Right renal cortex interstitium (tissue), 3 donors: ENCODE measurements at regions not wholly inside any gene's neighbourhood (a gene's known extent, or its start where the extent isn't known, plus 50 kb on each side); places are given as distances from the start of the nearest gene placed in this dataset.

Source experiments
- DNase-seq, 3 donors: peaks; one replicate each; pipeline ENCODE4 v3.0.0-alpha.2; 2013; ENCODE audit warnings: low read depth in 3 of 3, low spot score in 2 of 3

- no peak for DNase-seq
Observed at GRCh38 chr16:6548507-6548906, 784.1 kb upstream of the RBFOX1 start.

GRCh38 chr16:6547131-6547530 is 785.5 kb upstream of the RBFOX1 start:
- no peak for DNase-seq

DNA sequence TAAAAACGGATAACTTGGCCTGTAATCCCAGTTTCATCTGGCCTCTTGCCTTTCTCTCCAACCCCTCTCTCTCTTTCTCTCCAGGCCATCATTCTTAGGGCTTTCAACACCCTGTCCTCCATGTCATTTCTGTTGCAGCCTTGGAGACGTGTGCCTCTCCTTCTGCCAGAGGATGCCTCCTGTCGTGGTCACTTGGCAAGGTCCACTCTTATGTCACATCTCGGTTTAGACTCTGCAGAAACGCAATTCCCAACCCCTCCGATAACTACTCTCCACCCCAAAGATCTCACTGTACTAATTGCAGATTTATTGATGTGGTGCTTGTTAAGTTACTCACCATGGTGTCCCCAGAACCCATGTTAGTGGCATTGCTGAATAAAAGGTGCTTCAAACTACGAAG is 787.3 kb upstream of the RBFOX1 start:
- DNase-seq: no peak

- no peak for DNase-seq
Observed at GRCh38 chr16:6541267-6541666, 791.4 kb upstream of the RBFOX1 start.

DNA sequence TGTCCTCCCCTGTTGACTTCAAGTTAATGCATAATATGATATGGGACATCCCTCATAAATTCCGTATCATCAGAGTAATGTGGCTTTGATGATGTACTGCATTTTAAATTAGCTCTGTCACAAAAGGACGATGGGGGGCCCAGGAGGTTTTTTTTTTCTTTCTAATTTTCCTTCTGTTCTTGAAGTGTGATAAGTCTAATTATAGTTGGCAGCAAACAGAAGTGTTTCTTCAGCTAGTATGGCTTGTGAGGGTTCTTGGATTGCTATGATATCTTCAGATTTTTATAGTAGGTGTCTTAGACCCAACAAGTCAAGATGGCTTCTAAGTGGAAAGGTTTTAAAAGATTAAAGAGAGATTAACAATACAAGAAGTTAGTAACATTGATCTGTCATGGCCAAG is 796.2 kb upstream of the RBFOX1 start:
- DNase-seq: no peak

GRCh38 chr16:6531067-6531466 is 801.6 kb upstream of the RBFOX1 start:
- DNase-seq: no peak

DNA sequence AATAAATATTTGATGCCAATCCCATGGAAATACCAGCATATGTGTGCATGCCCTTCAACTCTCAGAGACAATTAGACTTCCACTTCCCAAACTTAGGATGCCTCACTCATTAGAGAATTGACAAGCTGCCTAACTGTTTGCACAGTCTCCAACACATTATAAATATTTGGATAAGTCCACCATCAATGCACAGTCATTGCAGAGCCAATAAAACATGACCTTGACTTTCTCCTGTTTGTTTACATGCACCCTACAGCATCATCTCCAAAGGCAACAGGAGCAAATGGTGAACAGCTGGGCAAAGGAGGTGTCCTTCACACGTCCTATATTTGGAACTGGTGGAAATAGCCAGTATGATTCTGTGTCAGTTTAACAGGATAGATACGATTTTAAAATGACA is 804.4 kb upstream of the RBFOX1 start:
- no peak for DNase-seq

DNA sequence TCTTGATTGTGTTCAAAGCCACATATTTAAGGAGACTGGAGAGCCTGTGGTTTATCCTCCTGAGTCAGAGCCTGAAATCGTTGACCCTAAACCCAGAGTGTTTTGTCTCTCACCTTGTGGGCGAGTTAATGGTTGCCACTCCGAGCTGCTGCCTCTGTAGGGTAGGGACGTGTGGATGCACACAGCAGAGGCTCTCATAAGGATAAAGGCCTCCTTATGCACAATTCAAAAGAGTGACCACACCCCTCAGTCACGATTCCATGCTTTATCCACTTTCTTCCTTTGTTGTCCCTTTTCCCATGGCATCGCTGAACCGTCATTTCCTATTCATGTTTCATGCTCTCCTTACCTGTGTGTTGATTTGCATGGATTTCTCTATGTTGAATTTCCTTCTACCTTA is 805.0 kb upstream of the RBFOX1 start:
- DNase-seq: no peak

DNA sequence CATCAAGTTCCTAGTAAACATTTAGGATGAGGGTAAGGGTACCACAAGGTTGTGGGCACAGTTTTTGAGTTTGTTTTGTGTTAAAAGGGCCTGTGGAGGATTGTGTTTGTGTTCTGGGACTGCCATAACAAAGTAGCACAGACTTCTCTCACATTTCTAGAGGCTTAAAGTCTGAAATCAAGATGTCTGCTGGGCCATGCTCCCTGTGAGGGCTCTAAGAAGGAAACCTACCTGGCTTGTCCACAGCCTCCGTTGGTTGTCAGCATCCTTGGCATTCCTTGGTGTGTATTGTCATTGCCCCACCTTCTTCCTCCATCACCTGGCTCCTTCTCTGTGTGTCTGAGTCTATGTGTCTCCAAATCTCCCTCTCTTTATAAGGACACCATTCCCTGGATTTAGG is 808.1 kb upstream of the RBFOX1 start:
- no peak for DNase-seq

DNA sequence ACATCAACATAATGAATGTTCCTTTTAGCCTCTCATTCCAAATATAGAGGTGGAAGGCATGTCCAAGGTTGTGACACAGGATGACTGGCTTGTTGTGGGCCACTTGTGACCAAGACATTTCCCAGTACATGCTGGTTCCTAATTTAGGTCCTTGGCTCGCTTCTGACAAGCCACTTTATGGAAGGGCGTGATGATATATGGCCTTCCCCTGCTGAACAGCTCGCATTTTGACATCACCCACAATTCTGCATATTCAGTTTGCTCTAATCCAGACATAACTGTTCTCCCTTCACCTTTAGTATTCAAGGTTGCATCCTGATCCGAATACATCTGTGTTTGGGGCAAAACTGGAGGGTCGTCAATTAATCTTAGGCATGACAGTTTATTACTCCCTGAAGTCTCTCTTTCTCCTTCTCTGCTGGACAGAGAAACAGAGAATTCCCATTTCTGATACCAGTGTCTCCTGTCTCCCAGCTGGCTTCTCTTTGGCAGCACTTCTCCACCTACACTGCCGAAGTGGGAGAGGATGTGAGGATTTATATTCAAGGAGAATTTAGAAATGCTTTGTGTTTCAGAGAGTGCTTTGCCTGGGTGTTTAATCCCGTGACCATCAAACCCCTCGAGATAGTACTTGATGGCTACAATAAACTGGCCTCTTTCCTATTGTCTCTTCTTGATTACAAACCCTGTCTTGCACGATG is 815.5 kb upstream of the RBFOX1 start:
- DNase-seq: no peak

GRCh38 chr16:6512512-6512911 is 820.1 kb upstream of the RBFOX1 start:
- DNase-seq: no peak

DNA sequence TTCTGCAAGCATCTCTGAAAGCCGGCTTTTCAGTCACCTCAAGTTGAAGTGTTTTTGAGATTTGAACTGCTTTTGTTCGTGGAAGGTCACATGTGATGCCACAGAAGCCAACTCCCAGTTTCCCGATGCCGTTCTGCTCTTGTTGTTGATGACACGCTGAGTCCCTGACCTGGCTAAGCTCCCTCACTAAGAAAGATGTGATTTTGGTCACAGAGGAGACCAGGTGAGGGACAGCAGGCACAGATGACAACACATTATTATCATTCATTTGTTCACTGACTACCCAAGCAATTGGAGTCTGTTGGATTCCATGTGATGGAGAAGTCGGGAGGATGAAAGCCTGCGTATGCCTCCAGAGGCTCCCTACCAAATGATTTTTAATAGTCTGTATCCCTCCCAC is 822.4 kb upstream of the RBFOX1 start:
- DNase-seq: no peak

DNA sequence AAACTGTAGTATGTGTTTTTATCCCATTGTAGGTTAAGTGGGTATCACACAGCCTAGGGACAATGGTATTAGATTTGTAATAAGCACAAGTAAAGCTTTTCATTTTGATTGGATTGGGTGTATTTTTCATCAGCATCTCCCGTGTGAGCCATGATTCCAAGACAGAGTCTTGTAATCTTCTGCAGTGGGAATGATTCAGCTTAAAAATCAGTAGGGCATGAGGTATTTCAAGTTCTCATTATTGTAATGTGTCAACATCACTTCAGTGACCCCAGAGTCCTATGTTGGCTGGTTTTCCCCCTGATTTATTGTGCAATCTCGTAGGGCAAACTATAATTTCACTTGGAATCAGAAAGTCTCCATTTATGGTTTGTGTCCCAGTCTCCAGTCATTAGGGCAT is 833.2 kb upstream of the RBFOX1 start:
- no peak for DNase-seq

DNA sequence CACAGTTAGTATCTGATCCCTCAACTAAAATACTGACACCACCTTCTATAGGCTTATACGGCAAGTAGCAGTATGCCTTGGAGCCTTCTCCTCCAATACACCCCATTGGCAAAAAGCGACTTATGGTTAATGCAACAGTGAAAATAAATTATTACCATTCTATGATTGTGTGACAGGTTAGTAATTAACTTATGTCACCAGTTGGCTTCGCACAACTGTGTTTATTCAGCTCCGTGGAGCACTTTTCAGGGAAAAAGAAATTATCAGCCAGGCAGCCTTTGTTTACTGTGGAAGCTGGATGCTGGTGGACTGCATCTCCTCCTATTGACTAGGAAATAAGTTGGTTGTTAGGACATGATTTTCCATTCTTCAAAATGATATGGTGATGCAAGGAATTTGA is 833.8 kb upstream of the RBFOX1 start:
- DNase-seq: no peak

GRCh38 chr16:6496996-6497395 is 835.6 kb upstream of the RBFOX1 start:
- DNase-seq: no peak

DNA sequence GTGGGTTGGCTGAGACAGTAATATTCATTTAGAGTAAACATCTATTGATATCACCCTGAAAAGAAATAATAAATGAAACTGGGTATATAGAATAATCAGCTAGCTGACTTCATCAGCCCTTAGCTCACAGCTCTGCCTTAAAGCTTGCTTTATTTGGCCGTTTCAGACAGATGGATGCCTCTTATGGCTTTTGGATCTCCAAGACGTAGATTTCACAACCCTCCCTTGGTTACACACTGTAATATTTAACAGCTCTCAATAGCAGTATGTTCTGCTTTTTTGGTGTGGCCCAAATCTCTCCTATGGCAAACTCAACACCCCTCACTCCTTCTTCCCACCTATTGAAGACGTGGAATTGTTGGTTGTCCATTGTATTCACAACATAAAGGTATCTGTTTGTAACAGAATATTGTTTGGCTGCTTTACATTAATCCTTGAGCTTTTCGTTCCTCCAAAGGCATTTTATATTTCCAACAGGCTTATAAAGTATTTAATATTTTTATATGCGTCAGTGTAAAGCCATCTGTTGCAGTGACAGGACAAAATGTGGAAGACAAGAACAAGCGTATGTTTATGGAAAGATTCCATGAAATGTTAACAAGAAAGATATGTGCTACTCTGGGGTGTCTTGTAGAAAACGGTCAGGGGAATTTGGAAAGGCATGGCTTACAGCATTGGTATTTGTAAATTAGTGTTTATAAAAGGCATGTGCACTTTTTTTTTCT is 837.0 kb upstream of the RBFOX1 start:
- no peak for DNase-seq

GRCh38 chr16:6494716-6495115 is 837.9 kb upstream of the RBFOX1 start:
- no peak for DNase-seq

DNA sequence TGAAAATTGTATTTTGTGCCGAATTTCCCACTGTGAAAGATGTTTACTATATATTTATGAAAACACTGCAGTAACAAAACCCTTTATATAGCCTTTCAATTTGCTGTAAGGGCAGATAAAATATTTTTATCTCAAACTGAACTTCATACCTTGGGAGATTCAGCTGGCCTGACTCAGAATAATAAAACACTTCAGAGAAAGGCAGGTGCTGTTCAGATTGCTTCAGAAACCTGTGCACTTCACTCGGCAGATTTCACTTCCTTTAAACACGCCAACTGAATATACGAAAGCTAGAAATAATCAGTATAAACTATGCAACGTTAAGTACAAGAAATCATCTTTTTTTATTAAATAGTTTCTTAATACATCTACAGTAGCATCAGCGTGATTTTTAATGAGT is 839.1 kb upstream of the RBFOX1 start:
- no peak for DNase-seq

- DNase-seq: no peak
Observed at GRCh38 chr16:6492742-6493141, 839.9 kb upstream of the RBFOX1 start.

GRCh38 chr16:6484935-6485334 is 847.7 kb upstream of the RBFOX1 start:
- DNase-seq: no peak

DNA sequence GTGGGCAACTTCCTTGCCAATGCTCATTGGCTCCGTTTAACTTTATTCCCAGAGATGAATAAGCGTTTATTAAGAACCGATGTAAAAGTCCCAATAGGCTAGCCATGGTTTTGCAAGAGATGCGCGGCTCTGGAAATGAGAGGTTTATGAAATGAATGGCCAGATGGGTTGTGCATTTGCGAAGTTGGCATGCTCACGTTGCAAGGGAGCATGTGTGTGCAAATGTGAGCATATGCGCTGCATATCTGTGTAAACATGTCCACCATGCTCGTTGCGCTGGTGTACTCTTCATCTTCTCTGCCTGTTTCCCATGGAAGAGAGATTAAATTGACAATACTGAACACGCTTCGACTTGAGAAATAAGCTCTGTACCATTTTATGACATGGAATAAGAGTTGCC is 848.6 kb upstream of the RBFOX1 start:
- DNase-seq: no peak

- DNase-seq: no peak
Observed at GRCh38 chr16:6483469-6484033, 849.1 kb upstream of the RBFOX1 start.
